AG08395 (cell line): ENCODE measurements at regions not wholly inside any gene's neighbourhood (a gene's known extent, or its start where the extent isn't known, plus 50 kb on each side); places are given as distances from the start of the nearest gene placed in this dataset.
A peak's percentile ranks its signal among the peaks of the same experiment; 100 is the strongest.
"Not testable (repeated sequence)": the region's sequence is repeated elsewhere in the genome, so short reads cannot be mapped to it uniquely, and the experiment has no call there.

Experiments used
- DNase-seq: peaks from one replicate; pipeline ENCODE4 v3.0.0; 2012; ENCODE audit warnings: mixed read lengths, low spot score

DNA sequence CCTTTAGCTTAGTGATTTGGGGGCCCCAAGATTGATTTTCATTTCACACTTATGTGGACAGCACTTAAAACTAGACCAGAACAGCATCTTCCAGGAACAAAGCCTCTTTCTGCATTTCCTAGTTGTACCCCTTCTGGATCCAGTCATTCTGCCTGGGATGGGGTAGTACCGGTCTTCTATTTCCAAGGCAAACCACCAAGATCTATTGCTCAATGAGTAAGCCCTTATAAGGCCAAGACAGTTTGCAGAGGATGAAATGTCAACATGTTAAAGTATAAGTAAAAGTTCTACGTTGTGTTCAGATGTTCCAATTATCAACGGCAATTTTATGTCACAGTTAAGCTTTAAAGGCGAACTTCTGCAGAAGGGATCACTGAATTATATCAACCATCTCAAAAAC is 106.9 kb upstream of the ZNF746 start:
- no peak for DNase-seq

GRCh38 chr7:149600669-149601330 is 103.2 kb upstream of the ZNF746 start:
- not testable (repeated sequence) for DNase-seq

DNA sequence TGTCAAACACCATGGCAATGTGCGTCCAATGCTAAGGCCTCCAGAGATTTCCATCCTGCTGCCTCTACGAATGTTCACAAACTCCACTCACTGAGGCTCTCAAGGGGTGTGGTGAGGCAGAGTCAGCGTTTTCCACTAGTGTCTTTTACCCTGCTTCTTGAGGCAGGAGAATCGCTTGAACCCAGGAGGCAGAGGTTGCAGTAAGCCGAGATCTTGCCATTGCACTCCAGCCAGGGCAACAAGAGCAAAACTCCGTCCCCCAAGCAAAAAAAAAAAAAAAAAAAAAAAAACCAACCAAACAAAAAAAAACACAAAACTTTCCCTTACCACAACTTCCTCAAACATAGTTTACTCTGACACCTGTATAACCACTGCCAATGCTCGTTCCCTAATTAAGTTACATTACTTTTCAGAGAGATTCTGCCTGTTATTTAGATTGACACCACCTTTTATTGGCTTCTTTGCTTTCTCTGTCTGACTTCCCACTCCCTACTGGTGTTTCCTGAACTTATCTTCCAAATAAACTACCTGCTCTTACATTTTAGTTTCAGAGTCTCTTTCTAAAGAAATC is 102.1 kb upstream of the ZNF746 start:
- no peak for DNase-seq

GRCh38 chr7:149598721-149599308 is 101.2 kb upstream of the ZNF746 start:
- peak; percentile 61 for DNase-seq

DNA sequence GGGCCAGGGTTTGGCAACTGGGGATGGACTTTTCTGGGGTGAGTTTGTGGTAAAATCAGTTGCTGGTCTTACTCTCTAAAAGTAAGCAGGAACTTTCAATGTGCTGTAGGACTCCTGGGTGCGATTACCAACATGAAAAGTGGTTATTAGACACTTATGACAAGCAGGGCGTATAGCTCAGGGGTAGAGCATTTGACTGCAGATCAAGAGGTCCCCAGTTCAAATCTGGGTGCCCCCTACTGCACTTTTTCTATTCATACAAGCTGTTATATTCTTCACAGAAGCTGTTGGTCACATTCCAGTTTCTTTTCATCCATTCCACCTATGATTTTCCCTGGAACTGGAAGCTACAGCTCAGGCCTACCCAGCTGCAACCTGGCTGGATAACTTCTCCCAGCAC is 100.2 kb upstream of the ZNF746 start:
- not testable (repeated sequence) for DNase-seq

DNA sequence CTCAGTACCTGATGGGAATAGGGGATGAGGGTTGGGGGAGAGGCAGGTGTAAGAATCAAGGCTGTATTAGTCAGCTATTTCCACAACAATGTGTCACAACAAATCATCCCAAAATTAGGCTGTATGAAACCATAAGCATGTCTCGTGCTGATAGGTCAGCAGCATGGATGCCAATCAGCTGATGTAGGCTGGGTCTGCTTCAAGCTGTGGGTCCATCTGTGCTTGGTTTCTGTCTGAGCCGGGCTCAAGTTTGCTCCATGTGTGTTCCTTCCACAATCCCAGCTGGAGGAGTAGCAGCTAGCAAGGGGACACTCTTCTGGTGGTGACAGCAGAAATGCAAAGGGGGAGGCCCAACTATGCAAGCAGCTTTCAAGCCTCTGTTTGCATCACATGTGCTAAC is 97.9 kb upstream of the ZNF746 start:
- peak; percentile 4 for DNase-seq

GRCh38 chr7:149595078-149595477 is 97.5 kb upstream of the ZNF746 start:
- no peak for DNase-seq

GRCh38 chr7:149588930-149589329 is 91.3 kb upstream of the ZNF746 start:
- no peak for DNase-seq

GRCh38 chr7:149586646-149587645 is 89.3 kb upstream of the ZNF746 start:
- no peak for DNase-seq

GRCh38 chr7:149584530-149584929 is 86.9 kb upstream of the ZNF746 start:
- DNase-seq = no peak

- no peak for DNase-seq
Measured at GRCh38 chr7:149584009-149584408, 86.4 kb upstream of the ZNF746 start.

- DNase-seq = no peak
Measured at GRCh38 chr7:149580328-149580727, 82.7 kb upstream of the ZNF746 start.

GRCh38 chr7:149579365-149579764 is 81.8 kb upstream of the ZNF746 start:
- not testable (repeated sequence) for DNase-seq

GRCh38 chr7:149574428-149574827 is 76.8 kb upstream of the ZNF746 start:
- DNase-seq = not testable (repeated sequence)

DNA sequence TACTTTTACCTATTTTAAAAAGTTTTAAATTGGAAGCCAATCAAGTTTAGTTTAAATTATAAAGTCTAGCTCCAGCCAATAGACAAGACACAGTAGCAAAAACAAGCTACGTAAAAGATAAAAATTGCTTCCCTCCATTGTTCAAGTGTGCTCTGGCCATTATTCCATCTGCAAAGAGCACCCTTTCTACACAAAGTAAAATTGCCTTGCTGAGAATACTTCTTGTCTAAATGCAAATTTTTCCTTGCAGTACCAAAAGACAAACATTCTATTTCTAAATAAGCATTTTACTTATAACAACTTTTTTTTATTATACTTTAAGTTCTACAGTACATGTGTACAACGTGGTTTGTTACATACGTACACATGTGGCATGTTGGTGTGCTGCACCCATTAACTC is 75.9 kb upstream of the ZNF746 start:
- no peak for DNase-seq

GRCh38 chr7:149572920-149573319 is 75.3 kb upstream of the ZNF746 start:
- DNase-seq = not testable (repeated sequence)

DNA sequence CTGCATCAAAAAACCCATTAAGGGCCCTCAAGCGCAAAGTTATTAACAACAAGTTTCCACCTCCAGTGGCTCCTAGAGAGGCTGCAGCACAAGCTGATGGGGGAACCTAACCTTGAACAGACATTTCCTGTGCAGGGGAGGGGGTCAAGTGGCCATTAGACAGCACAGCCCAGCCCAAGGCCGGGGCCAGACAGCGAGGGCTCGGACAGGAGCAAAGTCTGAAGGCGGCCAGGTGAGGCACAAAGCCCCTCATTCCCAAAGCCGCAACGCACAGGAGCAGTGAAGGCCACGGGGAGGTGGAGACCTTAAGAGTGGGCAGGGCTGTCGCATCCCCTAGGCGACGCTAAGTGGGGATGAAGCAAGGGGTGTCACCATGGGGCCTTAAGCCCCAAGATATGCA is 73.2 kb upstream of the ZNF746 start:
- DNase-seq = no peak

GRCh38 chr7:149569726-149570422 is 72.3 kb upstream of the ZNF746 start:
- no peak for DNase-seq

- DNase-seq = no peak
Measured at GRCh38 chr7:149569025-149569725, 71.6 kb upstream of the ZNF746 start.

DNA sequence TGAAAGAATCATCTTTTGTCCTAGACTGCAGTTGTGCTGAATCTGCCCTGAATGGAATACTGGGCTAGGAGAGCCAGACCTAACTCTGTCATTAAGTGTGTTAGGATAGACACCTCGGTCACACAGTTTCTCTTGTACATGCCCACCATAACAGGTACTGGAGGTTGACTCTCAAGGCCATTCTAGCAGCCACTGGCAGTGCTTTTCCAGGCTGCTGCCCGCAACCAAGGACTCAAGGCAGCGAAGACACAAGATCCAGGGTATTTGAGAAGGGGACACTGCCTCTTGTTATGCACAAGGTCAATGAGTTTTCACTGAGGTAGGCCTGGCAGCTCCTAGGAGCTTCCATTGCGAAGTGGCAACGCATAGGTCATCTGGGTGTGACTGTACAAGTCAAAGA is 70.6 kb upstream of the ZNF746 start:
- DNase-seq = no peak

GRCh38 chr7:149566103-149566502 is 68.5 kb upstream of the ZNF746 start:
- DNase-seq = no peak
